GM12891 (cell line): ENCODE measurements at regions not wholly inside any gene's neighbourhood (a gene's known extent, or its start where the extent isn't known, plus 50 kb on each side); places are given as distances from the start of the nearest gene placed in this dataset.

Source experiments
- DNase-seq: peaks from one replicate; pipeline ENCODE4 v3.0.0; 2011; ENCODE audit warnings: low spot score; ENCODE audit not compliant: insufficient read length
- FAIRE-seq: peaks from 2 replicates; lab custom pipeline; 2011; peaks lifted over from hg19 to GRCh38; lab: Jason Lieb, UNC
- PAX5 ChIP-seq: IDR thresholded peaks from 2 replicates; pipeline ENCODE4 v1.6.1; 2011; ENCODE audit warnings: low read length, moderate library complexity, mild to moderate bottlenecking; ENCODE audit not compliant: insufficient read depth, severe bottlenecking
- POLR2A ChIP-seq: IDR thresholded peaks from 2 replicates; pipeline ENCODE4 v1.6.1; 2011; ENCODE audit warnings: low read depth, low read length, control low read depth
- POLR2AphosphoS5 ChIP-seq: IDR thresholded peaks from 2 replicates; pipeline ENCODE4 v1.6.1; 2011; ENCODE audit warnings: low read depth, low read length, control low read depth
- POU2F2 ChIP-seq: IDR thresholded peaks from 2 replicates; pipeline ENCODE4 v1.6.1; 2011; ENCODE audit warnings: low read depth, mild to moderate bottlenecking, control low read depth, low read length, moderate library complexity
- SPI1 ChIP-seq: IDR thresholded peaks from 2 replicates; pipeline ENCODE4 v1.6.1; 2011; ENCODE audit warnings: low read depth, low read length, control low read depth
- TAF1 ChIP-seq: IDR thresholded peaks from 2 replicates; pipeline ENCODE4 v1.6.1; 2011; ENCODE audit warnings: low read depth, low read length, control low read depth

DNA sequence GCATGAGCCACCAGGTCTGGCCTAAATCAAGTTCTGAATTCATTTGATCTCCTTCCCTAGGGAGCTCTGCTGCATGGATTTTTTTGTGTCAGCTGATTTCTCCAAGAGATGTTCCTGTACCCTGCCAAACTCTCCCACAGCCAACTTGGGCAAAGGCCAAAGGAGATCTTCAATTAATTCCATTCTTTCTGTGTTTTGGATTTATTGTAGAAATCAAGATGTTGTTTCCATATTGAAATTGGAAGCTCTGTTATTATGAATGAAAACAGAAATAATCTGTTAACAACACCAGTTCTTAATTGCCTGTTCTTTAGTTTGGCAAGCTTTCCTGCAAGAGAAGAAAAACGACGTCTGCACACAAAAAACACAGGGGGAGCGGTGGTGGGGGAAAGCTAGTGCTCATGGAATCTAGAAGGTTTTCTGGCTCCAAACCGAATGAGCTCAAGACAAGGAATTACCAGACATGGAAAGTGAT lies 86.5 kb upstream of the ABCC4 start:
- TF ChIP-seq SPI1 = no peak
- TF ChIP-seq TAF1 = no peak
- TF ChIP-seq POLR2A = no peak
- no peak for TF ChIP-seq POLR2AphosphoS5
- TF ChIP-seq PAX5 = no peak
- no peak for TF ChIP-seq POU2F2
- DNase-seq (no peak), FAIRE-seq (peak; percentile 62)

DNA sequence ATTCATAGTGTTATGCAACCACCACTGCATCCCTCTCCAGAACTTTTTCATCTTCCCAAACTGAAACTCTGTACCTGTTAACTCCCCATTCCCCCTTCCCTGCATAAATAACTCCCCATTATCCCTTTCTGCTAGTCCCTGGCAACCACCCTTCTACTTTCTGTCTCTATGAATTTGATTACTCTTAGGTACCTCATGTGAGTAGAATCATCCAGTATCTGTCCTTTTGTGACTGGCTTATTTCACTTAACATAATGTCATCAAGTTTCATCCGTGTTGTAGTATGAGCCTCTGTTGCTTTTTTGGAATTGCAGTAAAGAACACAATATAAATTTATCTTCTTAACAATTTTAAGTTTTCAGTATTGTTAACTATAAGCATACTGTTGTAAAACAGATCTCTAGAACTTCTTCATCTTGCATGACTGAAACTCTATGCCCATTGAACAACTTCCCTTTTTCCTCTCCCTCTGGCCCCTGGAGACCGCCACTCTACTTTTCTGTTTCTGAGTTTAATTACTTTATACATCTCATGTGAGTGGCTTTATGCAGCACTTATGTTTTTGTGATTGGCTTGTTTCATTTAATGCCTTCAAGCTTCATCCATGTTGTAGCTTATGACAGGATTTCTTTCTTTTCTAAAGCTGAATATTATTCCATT lies 87.3 kb upstream of the ABCC4 start:
- peak; percentile 52 for FAIRE-seq
- TF ChIP-seq PAX5 (no peak), SPI1 (no peak), POLR2A (no peak), POU2F2 (no peak), TAF1 (no peak), POLR2AphosphoS5 (no peak)
- no peak for DNase-seq

DNA sequence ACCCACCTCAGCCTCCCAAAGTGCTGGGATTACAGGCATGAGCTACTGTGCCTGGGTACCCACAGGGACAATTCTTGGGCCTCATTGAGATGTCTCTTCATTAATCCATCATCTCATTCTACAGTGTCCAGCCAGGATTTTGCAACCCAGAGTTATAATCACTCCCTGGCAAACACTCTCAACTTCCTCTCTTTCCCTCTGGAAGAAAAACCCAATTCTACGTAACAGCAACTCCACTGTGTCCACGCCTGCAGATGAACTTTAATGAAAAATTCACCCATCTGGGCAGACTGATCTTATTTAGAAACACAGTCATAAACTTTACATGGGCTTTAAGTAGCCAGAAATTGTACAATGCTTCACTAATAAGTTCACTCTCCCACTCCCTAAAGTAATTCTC lies 90.1 kb upstream of the ABCC4 start:
- DNase-seq = no peak
- no peak for TF ChIP-seq PAX5
- no peak for TF ChIP-seq TAF1
- no peak for TF ChIP-seq POU2F2
- no peak for TF ChIP-seq SPI1
- no peak for TF ChIP-seq POLR2A
- TF ChIP-seq POLR2AphosphoS5 = no peak
- no peak for FAIRE-seq

DNA sequence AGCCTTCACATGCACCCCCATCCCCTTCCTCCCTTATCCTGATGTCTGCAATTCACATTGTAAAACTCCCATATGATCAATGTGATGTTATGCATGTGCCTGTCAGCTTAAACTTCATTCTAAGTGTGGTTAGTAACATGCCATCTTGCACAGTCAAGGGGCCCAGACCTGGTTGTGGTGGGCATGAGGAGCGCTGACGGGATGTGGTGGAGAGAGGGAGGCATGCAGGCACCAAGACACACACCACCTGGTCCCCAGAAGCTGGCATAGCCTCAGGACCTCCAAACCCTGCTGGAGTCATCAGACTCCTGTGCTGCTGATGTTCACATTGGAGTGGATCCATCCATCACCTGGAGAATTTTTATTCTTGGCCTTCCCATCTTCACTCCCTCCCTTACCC lies 90.5 kb upstream of the ABCC4 start:
- no peak for FAIRE-seq
- no peak for TF ChIP-seq POU2F2
- no peak for TF ChIP-seq POLR2AphosphoS5
- no peak for TF ChIP-seq SPI1
- no peak for TF ChIP-seq POLR2A
- TF ChIP-seq TAF1 = no peak
- no peak for TF ChIP-seq PAX5

DNA sequence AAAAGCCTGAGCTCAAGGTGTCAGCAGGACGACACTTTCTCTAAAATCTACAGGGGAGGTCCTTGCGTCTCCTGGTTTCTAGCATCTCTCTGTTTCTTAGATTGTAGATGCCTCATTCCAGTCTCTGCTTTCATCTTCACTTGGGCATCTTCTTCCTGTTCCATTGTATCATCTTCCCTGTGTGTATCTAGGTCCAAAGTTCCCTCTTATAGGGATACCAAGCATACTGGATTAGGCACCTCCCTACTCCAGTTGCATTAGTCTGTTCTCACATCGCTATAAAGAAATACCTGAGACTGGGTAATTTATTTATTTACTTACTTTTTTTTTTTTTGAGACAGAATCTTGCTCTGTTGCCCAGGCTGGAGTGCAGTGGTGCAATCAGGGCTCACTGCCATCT lies 91.3 kb upstream of the ABCC4 start:
- DNase-seq (no peak), FAIRE-seq (no peak)
- no peak for TF ChIP-seq POLR2AphosphoS5
- no peak for TF ChIP-seq POU2F2
- TF ChIP-seq PAX5 = no peak
- no peak for TF ChIP-seq TAF1
- TF ChIP-seq POLR2A = no peak
- no peak for TF ChIP-seq SPI1

More for the DNA sequence above, 90.5 kb upstream of the ABCC4 start:
- DNase-seq = no peak

DNA sequence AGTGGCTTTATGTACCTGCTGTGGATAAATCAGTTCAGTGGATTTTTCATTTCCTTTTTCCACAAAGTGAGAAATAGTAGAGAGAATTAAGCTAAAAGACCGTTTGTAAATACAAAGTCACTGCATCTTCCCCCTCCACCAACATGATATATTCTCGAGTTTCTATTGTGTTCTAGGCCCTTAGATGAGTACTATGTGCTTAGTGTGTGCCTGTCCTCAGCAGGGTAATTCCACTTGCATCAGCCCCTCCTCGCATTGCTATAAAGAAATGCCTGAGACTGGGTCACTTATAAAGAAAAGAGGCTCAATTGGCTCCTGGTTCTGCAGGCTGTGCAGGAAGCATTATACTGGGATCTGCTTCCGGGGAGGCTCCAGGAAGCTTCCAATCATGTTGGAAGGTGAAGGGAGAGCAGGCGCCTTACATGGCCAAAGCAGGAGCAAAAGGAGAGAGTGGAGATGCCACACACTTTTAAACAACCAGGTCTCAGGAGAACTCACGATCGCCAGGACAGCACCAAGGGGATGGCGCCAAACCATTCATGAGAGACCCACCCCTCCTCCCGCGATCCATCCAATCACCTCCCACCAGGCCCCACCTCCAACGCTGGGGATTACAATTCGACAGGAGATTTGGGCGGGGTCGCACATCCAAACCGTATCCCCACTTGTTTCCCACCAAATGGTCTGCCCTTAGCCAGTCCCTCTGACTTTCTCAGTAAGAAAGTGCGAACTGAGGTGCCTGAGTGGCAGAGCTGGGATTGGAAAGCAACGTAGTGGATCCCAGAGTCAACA lies 102.3 kb upstream of the ABCC4 start:
- TF ChIP-seq POU2F2 (no peak), POLR2AphosphoS5 (no peak), SPI1 (no peak), POLR2A (no peak), TAF1 (no peak), PAX5 (no peak)
- no peak for DNase-seq

DNA sequence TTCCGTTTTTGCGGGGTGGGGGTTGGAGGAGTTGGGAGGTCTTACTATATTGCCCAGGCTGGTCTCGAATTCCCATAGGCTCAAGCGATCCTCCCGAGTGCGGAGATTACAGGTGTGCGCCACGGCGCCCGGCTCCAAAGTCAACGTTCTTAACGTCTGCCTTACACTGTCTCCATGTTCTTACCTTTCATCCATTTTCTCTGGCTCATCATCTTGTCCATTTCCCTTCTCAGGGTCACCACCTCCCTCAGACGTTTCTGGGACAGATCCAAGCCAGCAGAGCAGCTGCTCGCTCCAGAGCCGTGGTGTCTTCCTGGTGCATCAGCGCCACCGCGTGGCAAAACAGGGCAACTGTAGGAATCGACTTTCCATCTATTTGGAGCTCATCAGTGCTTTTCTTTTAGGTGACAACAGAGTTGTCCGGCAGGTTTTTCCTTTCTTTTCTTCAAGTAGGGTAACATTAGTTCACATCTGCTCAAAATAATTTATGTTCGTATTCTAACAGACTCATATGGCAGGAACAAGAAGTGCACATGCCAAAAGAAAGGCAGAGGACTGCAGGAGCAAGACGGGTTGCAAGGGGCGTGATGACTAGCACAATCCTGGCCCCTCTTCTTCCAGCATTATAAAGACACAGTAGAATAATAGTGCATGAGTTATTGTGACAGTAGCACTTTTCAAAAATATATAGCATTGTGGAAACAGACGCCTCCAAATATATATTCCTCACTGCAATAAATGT lies 103.1 kb upstream of the ABCC4 start:
- TF ChIP-seq PAX5 (no peak), POU2F2 (0 out of 2 replicates have a peak, but pooled peaks have one; percentile 12)
- FAIRE-seq (peak; percentile 97), DNase-seq (peak; percentile 68)

More for the DNA sequence above, 102.3 kb upstream of the ABCC4 start:
- FAIRE-seq = peak; percentile 74

DNA sequence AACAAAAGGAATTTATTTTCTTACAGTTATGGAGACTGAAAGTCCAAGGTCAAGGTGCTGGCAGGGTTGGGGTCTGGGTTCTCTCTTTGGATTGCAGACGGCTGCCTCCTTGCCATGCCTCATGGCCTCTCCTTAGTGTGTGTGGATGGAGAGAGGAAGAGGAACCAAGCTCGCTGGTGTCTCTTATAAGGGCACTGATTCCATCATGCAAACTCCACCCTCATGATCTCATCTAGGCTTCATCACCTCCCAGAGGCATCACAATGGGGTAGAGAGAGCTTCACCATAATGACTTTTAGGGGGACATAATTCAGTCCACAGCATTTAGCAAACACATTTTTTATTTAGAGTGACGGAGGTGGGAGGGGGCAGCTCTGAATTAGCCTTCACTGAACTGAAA lies 104.9 kb upstream of the ABCC4 start:
- no peak for TF ChIP-seq POLR2AphosphoS5
- no peak for TF ChIP-seq POLR2A
- TF ChIP-seq POU2F2 = no peak
- FAIRE-seq (no peak), DNase-seq (no peak)

DNA sequence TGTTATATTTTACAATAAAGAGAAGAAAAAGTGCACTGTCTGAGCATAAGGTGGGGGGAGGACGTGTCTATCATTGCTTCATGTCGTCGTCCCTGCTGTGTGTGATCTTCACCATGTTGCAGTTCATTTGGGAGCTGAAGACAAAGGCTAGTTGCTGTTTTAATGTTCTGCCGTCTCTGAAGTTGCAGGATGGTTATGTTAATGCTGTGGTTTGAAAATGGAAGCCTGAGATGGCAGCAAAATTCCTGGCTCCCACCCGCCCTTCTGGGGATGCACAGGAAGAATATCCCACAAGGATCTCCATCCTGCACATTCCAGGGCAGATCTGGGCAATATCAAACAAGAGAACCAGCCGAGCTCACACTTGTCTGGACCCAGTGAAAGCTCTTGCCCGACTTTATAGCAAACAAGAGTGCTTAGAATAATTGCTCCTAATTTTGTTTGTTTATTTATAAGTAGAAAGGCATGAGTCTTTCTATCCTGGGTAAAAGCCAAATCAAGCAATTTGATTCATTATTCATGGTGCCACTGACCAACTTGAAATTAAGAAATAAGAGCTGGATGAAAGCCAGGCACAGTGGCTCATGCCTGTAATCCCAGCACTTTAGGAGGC lies 110.3 kb upstream of the ABCC4 start:
- TF ChIP-seq POLR2A (no peak), TAF1 (no peak), POLR2AphosphoS5 (no peak), PAX5 (no peak), POU2F2 (no peak), SPI1 (no peak)

More for the DNA sequence above, 110.3 kb upstream of the ABCC4 start:
- FAIRE-seq = no peak
- DNase-seq = no peak
